ENCODE measurements at regions not wholly inside any gene's neighbourhood (a gene's known extent, or its start where the extent isn't known, plus 50 kb on each side); places are given as distances from the start of the nearest gene placed in this dataset.

GRCh38 chr1:4393191-4393590 lies 261.2 kb upstream of the AJAP1 start:
- Histone ChIP-seq H3K4me3 (no peak overlapping the region), H3K27me3 (no peaks in the 10 kb centered on the region), H3K4me1 (no peaks in the 10 kb centered on the region), H3K9me3 (no peaks in the 10 kb centered on the region), H3K36me3 (no peaks in the 10 kb centered on the region), H3K27ac (no peak overlapping the region)
- no peak for ATAC-seq
- WGBS (ENCODE audit: insufficient coverage, low coverage, low lambda C conversion rate, missing lambda C conversion rate), result 36% methylated on average over 1 of the region's 1 CpG
- TF ChIP-seq POLR2A (IDR thresholded peaks at IDR 0.05), result no peak
- no peak for TF ChIP-seq CTCF (IDR thresholded peaks at IDR 0.05)
- intact Hi-C loops (cut with DNase I), result no loop called here
- no peak for DNase-seq

- WGBS (ENCODE audit: insufficient coverage, low coverage, low lambda C conversion rate, missing lambda C conversion rate), result 81% methylated on average over 6 of the region's 8 CpGs
- H3K4me1 ChIP-seq, result no peaks in the 10 kb centered on the region
- ATAC-seq, result no peak
- H3K27ac ChIP-seq, result no peak overlapping the region
- no peaks in the 10 kb centered on the region for H3K36me3 ChIP-seq
- intact Hi-C loops (cut with DNase I), result no loop called here
- TF ChIP-seq CTCF (IDR thresholded peaks at IDR 0.05), result no peak
- TF ChIP-seq POLR2A (IDR thresholded peaks at IDR 0.05), result no peak
- H3K4me3 ChIP-seq, result no peak overlapping the region
- H3K9me3 ChIP-seq, result no peaks in the 10 kb centered on the region
- H3K27me3 ChIP-seq, result no peaks in the 10 kb centered on the region
- DNase-seq, result no peak
These were observed 260.0 kb upstream of the AJAP1 start for GRCh38 chr1:4394366-4394765.

- Histone ChIP-seq H3K4me3 (no peak overlapping the region), H3K4me1 (no peaks in the 10 kb centered on the region), H3K9me3 (no peaks in the 10 kb centered on the region), H3K36me3 (no peaks in the 10 kb centered on the region), H3K27ac (no peak overlapping the region), H3K27me3 (no peaks in the 10 kb centered on the region)
- TF ChIP-seq POLR2A (IDR thresholded peaks at IDR 0.05), result no peak
- no peak for TF ChIP-seq CTCF (IDR thresholded peaks at IDR 0.05)
- DNase-seq (no peak), ATAC-seq (no peak)
- WGBS (ENCODE audit: insufficient coverage, low coverage, low lambda C conversion rate, missing lambda C conversion rate), result 25% methylated on average over 3 of the region's 3 CpGs
- intact Hi-C loops (cut with DNase I), result no loop called here
These were observed 259.3 kb upstream of the AJAP1 start for GRCh38 chr1:4395158-4395557.

- no peaks in the 10 kb centered on the region for H3K27me3 ChIP-seq
- H3K27ac ChIP-seq, result no peak overlapping the region
- H3K4me3 ChIP-seq, result no peak overlapping the region
- WGBS (ENCODE audit: insufficient coverage, low coverage, low lambda C conversion rate, missing lambda C conversion rate), result 79% methylated on average over 5 of the region's 5 CpGs
- H3K4me1 ChIP-seq, result no peaks in the 10 kb centered on the region
- intact Hi-C loops (cut with DNase I), result no loop called here
- ATAC-seq (no peak), DNase-seq (no peak)
- H3K9me3 ChIP-seq, result no peaks in the 10 kb centered on the region
- TF ChIP-seq POLR2A (IDR thresholded peaks at IDR 0.05) (no peak), CTCF (IDR thresholded peaks at IDR 0.05) (no peak)
- H3K36me3 ChIP-seq, result no peaks in the 10 kb centered on the region
These were observed 258.7 kb upstream of the AJAP1 start for GRCh38 chr1:4395676-4396075.

- Histone ChIP-seq H3K36me3 (no peaks in the 10 kb centered on the region), H3K9me3 (no peaks in the 10 kb centered on the region), H3K27ac (no peak overlapping the region), H3K4me1 (no peaks in the 10 kb centered on the region), H3K27me3 (no peaks in the 10 kb centered on the region), H3K4me3 (no peak overlapping the region)
- ATAC-seq, result no peak
- DNase-seq, result no peak
- WGBS (ENCODE audit: insufficient coverage, low coverage, low lambda C conversion rate, missing lambda C conversion rate), result 54% methylated on average over 8 of the region's 9 CpGs
- TF ChIP-seq POLR2A (IDR thresholded peaks at IDR 0.05) (no peak), CTCF (IDR thresholded peaks at IDR 0.05) (no peak)
- intact Hi-C loops (cut with DNase I), result no loop called here
These were observed 257.9 kb upstream of the AJAP1 start for GRCh38 chr1:4396551-4396950.

Data from right lobe of liver (tissue), 6 donors.